ENCODE measurements at regions not wholly inside any gene's neighbourhood (a gene's known extent, or its start where the extent isn't known, plus 50 kb on each side); places are given as distances from the start of the nearest gene placed in this dataset.

GRCh38 chr1:219533280-219533679 lies 79.6 kb downstream of the ZC3H11B start (continued):
- TF ChIP-seq E2F6 (IDR thresholded peaks at IDR 0.05), result no peak
